ENCODE measurements at regions not wholly inside any gene's neighbourhood (a gene's known extent, or its start where the extent isn't known, plus 50 kb on each side); places are given as distances from the start of the nearest gene placed in this dataset.

DNA sequence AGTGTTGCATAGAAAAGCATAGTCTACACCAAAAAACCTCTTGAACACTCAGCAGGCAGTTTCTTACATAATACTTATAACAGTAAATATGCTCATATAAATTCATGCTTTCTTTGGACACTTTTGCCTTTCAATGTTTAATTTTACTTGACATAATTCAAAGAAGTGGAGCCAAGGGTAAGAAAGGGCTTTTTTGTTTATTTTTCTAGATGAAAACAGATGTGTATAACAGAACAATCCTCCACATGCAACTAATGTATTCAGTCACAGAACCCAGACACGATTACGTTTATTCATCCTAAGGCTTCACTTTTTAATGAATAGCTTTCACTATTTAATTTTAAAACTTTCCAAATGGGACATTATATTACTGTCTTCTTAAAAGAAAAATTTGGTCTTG, 58.0 kb upstream of the PTPN13 start:
- no peaks in the 10 kb centered on the region for H3K27me3 ChIP-seq
- no peaks in the 10 kb centered on the region for H3K36me3 ChIP-seq
- H3K4me1 ChIP-seq = peaks cover 0 to 4% of the 10 kb centered on the region in 2 donors
- no peak overlapping the region for H3K27ac ChIP-seq
- intact Hi-C loops (cut with DNase I) = no loop called here
- no peak for DNase-seq
- H3K4me3 ChIP-seq (replicated peaks in 1 of 3) = no peak overlapping the region
- 72 to 87% methylated on average over 2 of the region's 2 CpGs for WGBS, 2 donors
- H3K9me3 ChIP-seq = no peaks in the 10 kb centered on the region
- TF ChIP-seq, protein P1, sequence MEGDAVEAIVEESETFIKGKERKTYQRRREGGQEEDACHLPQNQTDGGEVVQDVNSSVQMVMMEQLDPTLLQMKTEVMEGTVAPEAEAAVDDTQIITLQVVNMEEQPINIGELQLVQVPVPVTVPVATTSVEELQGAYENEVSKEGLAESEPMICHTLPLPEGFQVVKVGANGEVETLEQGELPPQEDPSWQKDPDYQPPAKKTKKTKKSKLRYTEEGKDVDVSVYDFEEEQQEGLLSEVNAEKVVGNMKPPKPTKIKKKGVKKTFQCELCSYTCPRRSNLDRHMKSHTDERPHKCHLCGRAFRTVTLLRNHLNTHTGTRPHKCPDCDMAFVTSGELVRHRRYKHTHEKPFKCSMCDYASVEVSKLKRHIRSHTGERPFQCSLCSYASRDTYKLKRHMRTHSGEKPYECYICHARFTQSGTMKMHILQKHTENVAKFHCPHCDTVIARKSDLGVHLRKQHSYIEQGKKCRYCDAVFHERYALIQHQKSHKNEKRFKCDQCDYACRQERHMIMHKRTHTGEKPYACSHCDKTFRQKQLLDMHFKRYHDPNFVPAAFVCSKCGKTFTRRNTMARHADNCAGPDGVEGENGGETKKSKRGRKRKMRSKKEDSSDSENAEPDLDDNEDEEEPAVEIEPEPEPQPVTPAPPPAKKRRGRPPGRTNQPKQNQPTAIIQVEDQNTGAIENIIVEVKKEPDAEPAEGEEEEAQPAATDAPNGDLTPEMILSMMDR (IDR thresholded peaks at IDR 0.05) = no peak
- TF ChIP-seq POLR2A (IDR thresholded peaks at IDR 0.05) = no peak

DNA sequence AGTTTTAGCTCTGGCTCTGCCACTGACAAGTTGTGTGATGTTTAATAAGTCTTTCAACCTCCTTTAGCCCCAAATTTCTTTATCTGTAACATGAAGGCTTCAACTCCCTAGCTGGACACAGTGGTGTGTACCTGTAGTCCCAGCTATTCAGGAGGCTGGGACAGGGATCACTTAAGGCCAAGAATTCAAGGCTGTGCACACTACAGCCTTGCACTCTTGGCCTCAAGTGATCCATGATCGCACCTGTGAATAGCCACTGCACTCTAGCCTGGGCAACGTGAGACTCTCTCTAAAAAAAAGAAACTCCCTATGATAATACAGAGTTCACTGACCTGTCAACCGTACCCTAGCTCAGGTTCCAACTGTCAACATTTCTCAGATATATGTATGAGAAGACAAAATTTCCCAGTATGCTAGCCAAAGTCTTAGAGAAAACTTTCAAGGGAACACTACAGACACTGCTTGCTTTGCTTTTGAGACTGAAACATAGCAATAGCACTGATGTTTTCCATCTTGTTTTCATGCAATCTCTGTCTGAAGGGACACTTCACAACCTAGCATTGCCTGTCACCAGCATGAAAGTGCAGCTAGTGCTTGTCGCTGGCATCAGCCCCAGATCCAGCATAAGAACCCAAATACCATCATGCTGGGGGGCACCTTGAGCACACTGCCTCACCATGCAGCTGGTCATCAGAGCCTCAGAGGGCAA, 51.6 kb upstream of the PTPN13 start:
- intact Hi-C loops (cut with DNase I) = no loop called here
- H3K27ac ChIP-seq = no peak overlapping the region
- WGBS, 2 donors = 48 to 60% methylated on average over 4 of the region's 4 CpGs
- peak in 1 of 2 donors; percentile 10 for DNase-seq
- H3K9me3 ChIP-seq = no peaks in the 10 kb centered on the region
- no peaks in the 10 kb centered on the region for H3K27me3 ChIP-seq
- H3K4me3 ChIP-seq (replicated peaks in 1 of 3) = no peak overlapping the region
- no peaks in the 10 kb centered on the region for H3K36me3 ChIP-seq
- TF ChIP-seq, protein P1 (IDR thresholded peaks at IDR 0.05) = no peak
- TF ChIP-seq POLR2A (IDR thresholded peaks at IDR 0.05) = no peak
- peaks cover 24 to 32% of the 10 kb centered on the region in 2 donors for H3K4me1 ChIP-seq

DNA sequence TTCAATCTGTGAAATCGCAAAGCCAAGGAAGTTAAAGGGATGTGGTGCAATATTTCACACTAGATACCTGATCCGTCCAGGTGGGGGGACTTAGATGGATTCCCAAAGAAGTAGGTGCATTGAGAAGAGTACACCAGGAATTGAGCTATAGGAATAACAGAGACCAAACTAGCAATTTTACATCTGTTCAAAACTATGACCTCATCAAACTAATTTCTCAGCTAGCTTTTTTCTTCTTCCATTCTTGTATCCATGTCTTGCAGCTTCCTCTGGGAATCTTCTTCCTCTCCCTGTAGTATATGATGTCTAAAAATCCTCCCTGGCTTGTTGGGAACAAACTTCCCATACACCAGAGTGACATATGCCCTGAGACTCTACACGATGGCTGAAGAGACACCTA, 51.0 kb upstream of the PTPN13 start:
- H3K4me3 ChIP-seq (replicated peaks in 1 of 3) = no peak overlapping the region
- intact Hi-C loops (cut with DNase I) = no loop called here
- DNase-seq = no peak
- 66 to 78% methylated on average over 3 of the region's 3 CpGs for WGBS, 2 donors
- peaks cover 24 to 32% of the 10 kb centered on the region in 2 donors for H3K4me1 ChIP-seq
- H3K27ac ChIP-seq = no peak overlapping the region
- H3K9me3 ChIP-seq = no peaks in the 10 kb centered on the region
- H3K27me3 ChIP-seq = no peaks in the 10 kb centered on the region
- TF ChIP-seq POLR2A (IDR thresholded peaks at IDR 0.05) = no peak
- TF ChIP-seq, protein P1 (IDR thresholded peaks at IDR 0.05) = no peak
- H3K36me3 ChIP-seq = no peaks in the 10 kb centered on the region

DNA sequence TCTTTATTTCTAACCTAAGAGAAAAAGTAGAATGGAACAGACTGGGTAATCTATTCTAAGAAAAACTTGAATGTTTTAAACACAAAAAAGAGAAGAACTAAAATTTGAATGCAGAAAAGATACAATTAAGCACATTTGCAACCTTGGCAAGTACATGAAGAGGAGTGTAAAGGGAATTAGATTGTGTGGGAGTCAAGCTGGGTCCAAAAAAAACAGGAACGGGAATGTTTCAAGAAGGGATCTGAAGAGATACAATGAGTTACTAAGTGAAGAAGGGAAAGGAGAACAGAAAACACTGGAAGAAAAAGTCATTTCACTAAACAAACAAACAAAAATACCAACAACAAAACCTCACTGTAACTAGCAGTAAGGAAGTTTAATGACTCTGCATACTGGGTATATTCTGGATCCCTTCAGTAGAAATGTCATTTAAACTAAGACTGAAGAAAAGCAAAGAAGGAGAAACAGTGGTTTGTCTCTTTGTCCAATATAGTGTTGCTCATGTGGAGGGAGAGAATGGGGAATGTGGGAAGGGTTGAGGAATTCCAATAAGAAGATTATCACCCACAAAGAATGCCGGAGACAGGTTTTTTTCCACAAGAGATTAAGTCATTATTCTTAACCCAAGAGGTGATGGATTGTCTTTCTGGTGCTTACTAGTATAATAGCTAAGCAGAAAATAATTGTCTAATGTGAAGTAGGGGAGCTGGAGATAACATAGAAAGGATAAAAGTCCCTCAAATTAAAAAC, 50.4 kb upstream of the PTPN13 start:
- H3K4me1 ChIP-seq = peaks cover 24 to 32% of the 10 kb centered on the region in 2 donors
- H3K4me3 ChIP-seq (replicated peaks in 1 of 3) = no peak overlapping the region
- no peaks in the 10 kb centered on the region for H3K27me3 ChIP-seq
- H3K9me3 ChIP-seq = no peaks in the 10 kb centered on the region
- peak overlapping the region in 1 of 3 donors; percentile 17 for H3K27ac ChIP-seq
- H3K36me3 ChIP-seq = no peaks in the 10 kb centered on the region
- TF ChIP-seq, protein P1 (IDR thresholded peaks at IDR 0.05) = no peak
- no peak for TF ChIP-seq POLR2A (IDR thresholded peaks at IDR 0.05)
- 42 to 46% methylated on average over 2 of the region's 2 CpGs for WGBS, 2 donors
- no peak for DNase-seq
- intact Hi-C loops (cut with DNase I) = no loop called here
